ENCODE measurements at regions not wholly inside any gene's neighbourhood (a gene's known extent, or its start where the extent isn't known, plus 50 kb on each side); places are given as distances from the start of the nearest gene placed in this dataset.

DNA sequence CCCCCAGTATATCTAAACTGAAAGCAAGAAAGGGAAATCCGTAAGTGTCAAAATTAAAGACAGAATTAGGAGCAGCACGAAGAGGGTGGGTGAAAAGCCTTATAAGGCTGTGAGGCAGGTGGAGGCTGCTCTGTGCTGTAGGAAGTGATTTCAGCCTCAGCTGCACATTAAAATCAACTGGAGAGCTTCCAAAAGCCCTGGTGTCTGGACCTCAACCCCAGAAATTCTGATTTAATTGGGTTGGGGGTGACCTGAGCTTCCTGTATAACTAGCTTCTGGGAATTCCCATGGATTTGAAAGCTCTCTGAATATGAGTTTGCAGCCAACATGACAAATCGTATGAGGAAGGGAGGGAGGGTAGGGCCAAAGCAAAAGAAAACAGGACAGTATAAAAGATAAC lies 242.4 kb upstream of the TMTC4 start:
- Histone ChIP-seq H3K27ac (no peak overlapping the region), H3K36me3 (no peaks in the 10 kb centered on the region)
- WGBS, 2 donors = 42 to 53% methylated on average over 3 of the region's 3 CpGs

DNA sequence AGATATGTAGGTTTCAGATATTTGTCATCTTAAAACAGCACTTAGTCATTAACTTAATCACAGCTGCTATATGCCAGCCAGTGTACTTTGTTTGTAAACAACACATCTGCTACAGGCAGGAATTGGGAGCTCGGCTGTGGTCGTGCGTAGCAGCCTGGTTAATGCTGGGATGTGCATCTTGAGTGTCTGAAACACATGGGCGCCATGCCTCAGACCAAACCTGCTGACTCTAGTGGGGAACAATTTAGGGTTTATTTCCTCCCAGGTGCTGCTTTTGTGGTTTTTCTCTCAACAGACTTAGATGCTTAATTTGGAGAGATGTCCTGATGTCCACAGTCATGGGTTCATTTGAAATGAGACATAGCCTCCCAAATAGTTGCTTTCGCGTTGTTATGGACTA lies 238.5 kb upstream of the TMTC4 start:
- TF ChIP-seq POLR2A (IDR thresholded peaks at IDR 0.05) (no peak), EP300 (IDR thresholded peaks at IDR 0.05) (no peak)
- TF ChIP-seq, protein P1, sequence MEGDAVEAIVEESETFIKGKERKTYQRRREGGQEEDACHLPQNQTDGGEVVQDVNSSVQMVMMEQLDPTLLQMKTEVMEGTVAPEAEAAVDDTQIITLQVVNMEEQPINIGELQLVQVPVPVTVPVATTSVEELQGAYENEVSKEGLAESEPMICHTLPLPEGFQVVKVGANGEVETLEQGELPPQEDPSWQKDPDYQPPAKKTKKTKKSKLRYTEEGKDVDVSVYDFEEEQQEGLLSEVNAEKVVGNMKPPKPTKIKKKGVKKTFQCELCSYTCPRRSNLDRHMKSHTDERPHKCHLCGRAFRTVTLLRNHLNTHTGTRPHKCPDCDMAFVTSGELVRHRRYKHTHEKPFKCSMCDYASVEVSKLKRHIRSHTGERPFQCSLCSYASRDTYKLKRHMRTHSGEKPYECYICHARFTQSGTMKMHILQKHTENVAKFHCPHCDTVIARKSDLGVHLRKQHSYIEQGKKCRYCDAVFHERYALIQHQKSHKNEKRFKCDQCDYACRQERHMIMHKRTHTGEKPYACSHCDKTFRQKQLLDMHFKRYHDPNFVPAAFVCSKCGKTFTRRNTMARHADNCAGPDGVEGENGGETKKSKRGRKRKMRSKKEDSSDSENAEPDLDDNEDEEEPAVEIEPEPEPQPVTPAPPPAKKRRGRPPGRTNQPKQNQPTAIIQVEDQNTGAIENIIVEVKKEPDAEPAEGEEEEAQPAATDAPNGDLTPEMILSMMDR (IDR thresholded peaks at IDR 0.05) = no peak
- Histone ChIP-seq H3K27ac (no peak overlapping the region), H3K9me3 (peaks cover 0 to 5% (median 0%) of the 10 kb centered on the region in 4 donors), H3K4me3 (no peak overlapping the region), H3K4me1 (no peaks in the 10 kb centered on the region), H3K36me3 (no peaks in the 10 kb centered on the region), H3K27me3 (no peaks in the 10 kb centered on the region)
- 54 to 85% methylated on average over 5 to 6 of the region's 6 CpGs for WGBS, 2 donors
- DNase-seq (ENCODE audit: low spot score in 2 of 2) = no peak

More for the DNA sequence above, 242.4 kb upstream of the TMTC4 start:
- Histone ChIP-seq H3K4me1 (no peaks in the 10 kb centered on the region), H3K27me3 (no peaks in the 10 kb centered on the region), H3K4me3 (no peak overlapping the region), H3K9me3 (peaks cover 0 to 5% (median 0%) of the 10 kb centered on the region in 4 donors)
- TF ChIP-seq EP300 (IDR thresholded peaks at IDR 0.05) (no peak), POLR2A (IDR thresholded peaks at IDR 0.05) (no peak)
- TF ChIP-seq, protein P1 (IDR thresholded peaks at IDR 0.05) = no peak
- no peak for DNase-seq (ENCODE audit: low spot score in 2 of 2)

DNA sequence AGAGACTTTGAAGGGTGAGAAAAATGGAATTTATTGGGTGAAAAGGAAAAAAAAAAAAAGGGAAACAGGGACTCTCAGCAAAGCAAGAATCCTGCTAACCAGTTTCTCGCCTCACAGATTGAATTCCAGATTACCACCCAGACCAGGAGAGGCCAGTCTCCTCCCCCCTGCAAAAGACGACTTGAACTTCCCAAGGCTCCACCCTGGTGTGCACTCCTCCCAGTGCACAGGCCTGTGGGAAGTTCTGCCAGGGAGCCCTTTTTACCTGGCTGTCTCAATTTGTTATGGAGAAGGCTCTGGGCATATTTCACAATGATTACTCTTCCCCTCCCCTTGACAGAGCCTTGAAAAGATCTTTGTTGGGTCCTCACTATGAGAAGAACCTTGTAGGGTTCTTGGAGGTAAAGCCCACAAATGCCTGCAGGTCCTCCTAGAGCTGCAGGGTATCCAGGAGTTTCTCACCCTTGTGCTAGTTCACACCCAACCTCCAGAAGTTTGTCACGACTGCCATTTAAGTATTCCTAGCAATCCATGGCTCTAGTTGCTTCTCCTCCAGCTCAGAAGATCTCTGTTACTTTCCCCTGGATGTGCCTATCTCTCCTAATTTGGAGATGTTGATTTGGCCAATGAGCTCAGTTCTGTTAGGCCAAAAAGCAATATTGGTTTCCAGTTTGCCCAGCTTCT lies 229.8 kb upstream of the TMTC4 start:
- Histone ChIP-seq H3K9me3 (no peaks in the 10 kb centered on the region), H3K36me3 (no peaks in the 10 kb centered on the region), H3K4me1 (no peaks in the 10 kb centered on the region), H3K27ac (no peak overlapping the region), H3K4me3 (no peak overlapping the region), H3K27me3 (no peaks in the 10 kb centered on the region)
- no peak for DNase-seq (ENCODE audit: low spot score in 2 of 2)
- TF ChIP-seq POLR2A (IDR thresholded peaks at IDR 0.05) (no peak), EP300 (IDR thresholded peaks at IDR 0.05) (no peak)
- TF ChIP-seq, protein P1 (IDR thresholded peaks at IDR 0.05) = no peak
- WGBS, 2 donors = 54 to 61% methylated on average over 3 of the region's 3 CpGs

DNA sequence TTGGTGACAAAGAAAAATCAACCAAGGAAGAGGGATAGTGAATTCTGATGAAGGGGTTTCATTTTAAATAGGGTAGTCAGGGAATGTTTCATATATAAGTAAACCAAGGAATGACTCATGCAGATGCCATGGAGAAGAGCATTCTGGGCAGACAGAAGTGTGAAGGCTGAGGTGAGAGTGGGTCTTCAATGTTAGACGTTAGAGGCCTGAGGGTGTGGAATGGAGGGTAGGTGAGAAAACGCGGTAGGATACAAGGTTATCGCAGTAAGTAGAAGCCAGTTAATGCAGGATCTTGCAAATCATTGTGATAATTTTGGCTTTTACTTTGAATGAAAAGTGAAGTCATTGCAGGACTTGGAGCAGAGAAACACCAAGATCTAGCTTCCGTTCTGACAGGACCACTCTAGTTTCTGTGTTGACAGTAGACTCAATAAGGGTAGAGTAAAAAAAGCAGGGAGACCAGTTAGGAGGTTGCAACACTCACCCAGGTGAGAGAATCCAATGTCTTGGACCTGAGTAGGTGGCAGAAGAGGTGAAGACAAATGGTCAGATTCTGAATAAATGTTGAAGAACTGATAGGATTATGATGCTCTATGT lies 225.2 kb upstream of the TMTC4 start:
- no peaks in the 10 kb centered on the region for H3K36me3 ChIP-seq
- no peak overlapping the region for H3K27ac ChIP-seq
- DNase-seq (ENCODE audit: low spot score in 2 of 2) = no peak
- no peaks in the 10 kb centered on the region for H3K9me3 ChIP-seq
- no peak overlapping the region for H3K4me3 ChIP-seq
- H3K27me3 ChIP-seq = no peaks in the 10 kb centered on the region
- WGBS, 2 donors = 57 to 61% methylated on average over 5 of the region's 5 CpGs
- TF ChIP-seq, protein P1 (IDR thresholded peaks at IDR 0.05) = no peak
- TF ChIP-seq POLR2A (IDR thresholded peaks at IDR 0.05) = no peak
- no peak for TF ChIP-seq EP300 (IDR thresholded peaks at IDR 0.05)
- no peaks in the 10 kb centered on the region for H3K4me1 ChIP-seq

DNA sequence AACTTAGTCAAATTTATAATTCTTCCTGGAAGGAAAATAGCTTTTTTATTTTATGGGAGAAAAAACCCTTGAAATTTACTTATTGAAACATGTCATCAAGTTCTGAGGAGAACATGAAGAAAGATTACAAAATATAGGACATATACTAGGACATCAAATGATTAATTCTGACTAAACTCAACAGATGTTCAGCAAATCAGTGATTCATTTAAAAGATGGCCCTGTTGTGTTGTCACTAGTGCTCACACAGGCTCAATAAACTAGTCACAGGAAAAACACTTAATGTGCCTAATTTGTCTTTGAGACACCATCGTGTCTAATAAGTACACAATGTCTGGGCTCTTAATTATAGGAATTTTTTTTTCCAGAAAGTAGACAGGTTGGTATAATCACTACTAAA lies 223.8 kb upstream of the TMTC4 start:
- Histone ChIP-seq H3K9me3 (no peaks in the 10 kb centered on the region), H3K4me1 (peaks cover 0 to 10% (median 0%) of the 10 kb centered on the region in 4 donors), H3K27me3 (no peaks in the 10 kb centered on the region), H3K27ac (no peak overlapping the region), H3K36me3 (no peaks in the 10 kb centered on the region), H3K4me3 (no peak overlapping the region)
- 74 to 82% methylated on average over 1 of the region's 1 CpG for WGBS, 2 donors
- no peak for DNase-seq (ENCODE audit: low spot score in 2 of 2)
- TF ChIP-seq EP300 (IDR thresholded peaks at IDR 0.05) = no peak
- TF ChIP-seq POLR2A (IDR thresholded peaks at IDR 0.05) = no peak
- TF ChIP-seq, protein P1 (IDR thresholded peaks at IDR 0.05) = no peak
